A204.1 (cell line): ENCODE measurements at regions not wholly inside any gene's neighbourhood (a gene's known extent, or its start where the extent isn't known, plus 50 kb on each side); places are given as distances from the start of the nearest gene placed in this dataset.

ENCODE experiments used
- FAIRE-seq: peaks from 2 replicates; lab custom pipeline; 2012; peaks lifted over from hg19 to GRCh38; lab: Jason Lieb, UNC

GRCh38 chr13:90362707-90363106 lies 984.8 kb upstream of the MIR17HG start:
- no peak for FAIRE-seq

GRCh38 chr13:90365130-90365529 lies 982.4 kb upstream of the MIR17HG start:
- FAIRE-seq = no peak

GRCh38 chr13:90374168-90374567 lies 973.3 kb upstream of the MIR17HG start:
- no peak for FAIRE-seq

- FAIRE-seq = no peak
Observed at GRCh38 chr13:90375851-90376250, 971.6 kb upstream of the MIR17HG start.

DNA sequence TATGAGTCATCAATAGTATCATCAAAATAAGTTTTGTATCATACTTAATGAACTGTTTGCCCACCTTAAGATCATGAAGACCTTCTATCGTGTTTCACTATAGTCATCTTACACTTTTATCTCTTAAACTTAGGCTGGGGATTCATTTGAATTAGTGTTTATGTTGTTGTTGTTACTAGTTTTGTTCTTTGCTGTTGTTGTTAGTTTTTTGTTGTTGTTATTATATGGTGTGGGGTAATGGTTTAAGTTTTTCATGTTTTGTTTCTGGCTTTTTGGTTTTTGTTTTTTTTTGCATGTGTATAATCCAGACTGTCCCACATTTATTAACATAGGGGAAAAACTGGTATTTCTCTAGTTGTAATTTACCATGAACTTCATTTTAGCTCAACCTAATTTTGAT lies 965.1 kb upstream of the MIR17HG start:
- no peak for FAIRE-seq

DNA sequence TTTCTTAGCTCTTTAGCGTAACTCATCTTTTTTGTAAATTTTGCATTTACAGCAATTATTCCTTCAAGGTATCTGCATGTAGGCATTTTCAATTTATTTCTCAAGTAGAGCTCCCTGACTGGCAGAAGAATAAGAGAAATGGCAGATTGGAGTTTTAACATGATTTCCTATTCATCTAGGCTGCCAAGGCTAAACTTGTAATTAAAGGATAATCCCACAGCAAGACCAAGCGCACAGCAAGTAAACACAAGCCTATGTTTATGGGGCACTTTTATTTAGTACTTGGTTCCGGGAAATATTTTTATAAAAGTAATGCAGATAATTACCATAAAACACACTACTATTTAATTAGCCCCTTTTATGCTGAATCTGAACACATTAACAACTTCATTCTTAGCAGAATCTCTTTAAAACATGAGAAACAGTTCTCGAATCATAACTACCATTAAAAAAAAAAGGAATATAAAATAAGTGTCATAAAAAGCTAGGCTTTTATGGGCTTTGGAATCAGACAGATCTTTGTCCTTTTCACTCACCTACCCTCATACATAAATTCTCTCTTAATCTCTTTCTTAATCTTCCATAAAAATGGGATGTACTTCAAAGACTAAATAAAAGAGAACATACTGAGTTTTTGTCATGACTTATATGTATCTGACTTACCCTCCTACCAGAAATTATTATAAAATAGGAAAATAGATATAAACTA lies 961.6 kb upstream of the MIR17HG start:
- FAIRE-seq = no peak

DNA sequence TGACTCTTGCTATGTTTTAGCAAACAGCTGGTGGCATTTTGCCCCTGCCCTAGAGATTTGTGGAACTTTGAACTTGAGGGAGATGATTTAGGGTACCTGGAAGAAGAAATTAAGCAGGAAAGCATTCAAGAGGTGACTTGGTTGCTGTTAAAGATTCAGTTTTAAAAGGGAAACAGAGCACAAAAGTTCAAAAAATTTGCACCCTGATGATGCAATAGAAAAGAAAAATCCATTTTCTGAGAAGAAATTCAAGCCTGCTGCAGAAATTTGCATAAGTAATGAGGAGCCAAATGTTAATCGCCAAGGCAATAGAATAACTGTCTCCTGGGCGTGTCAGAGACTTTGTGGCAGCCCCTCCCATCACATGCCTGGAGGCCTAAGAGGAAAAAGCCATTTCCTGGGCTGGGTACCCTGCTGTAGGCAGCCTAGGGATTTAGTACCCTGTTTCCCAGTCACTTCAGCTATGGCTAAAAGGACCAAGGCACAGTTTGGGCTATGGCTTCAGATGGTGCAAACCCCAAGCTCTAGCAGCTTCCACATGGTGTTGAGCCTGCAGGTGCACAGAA lies 958.5 kb upstream of the MIR17HG start:
- FAIRE-seq = no peak

GRCh38 chr13:90389537-90389936 lies 958.0 kb upstream of the MIR17HG start:
- FAIRE-seq = no peak

DNA sequence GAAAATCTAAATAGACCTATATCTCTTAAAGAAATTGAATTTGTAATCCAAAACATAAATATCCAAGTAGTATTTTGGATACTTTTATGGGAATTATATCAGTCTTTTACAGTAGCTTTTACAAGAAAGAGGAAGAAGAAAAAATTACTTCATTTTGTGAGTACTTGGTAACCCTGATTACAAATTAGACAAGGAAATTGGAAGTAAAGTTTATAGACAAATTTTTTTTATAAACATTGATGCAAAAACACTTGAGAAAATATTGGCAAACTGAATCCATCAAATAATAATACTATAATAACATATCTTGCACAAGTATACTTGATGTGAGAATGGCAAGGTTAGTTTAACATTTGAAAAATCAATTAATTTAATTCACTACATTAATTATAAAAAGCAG lies 954.1 kb upstream of the MIR17HG start:
- FAIRE-seq = peak; percentile 70

GRCh38 chr13:90395348-90395747 lies 952.1 kb upstream of the MIR17HG start:
- FAIRE-seq = no peak

DNA sequence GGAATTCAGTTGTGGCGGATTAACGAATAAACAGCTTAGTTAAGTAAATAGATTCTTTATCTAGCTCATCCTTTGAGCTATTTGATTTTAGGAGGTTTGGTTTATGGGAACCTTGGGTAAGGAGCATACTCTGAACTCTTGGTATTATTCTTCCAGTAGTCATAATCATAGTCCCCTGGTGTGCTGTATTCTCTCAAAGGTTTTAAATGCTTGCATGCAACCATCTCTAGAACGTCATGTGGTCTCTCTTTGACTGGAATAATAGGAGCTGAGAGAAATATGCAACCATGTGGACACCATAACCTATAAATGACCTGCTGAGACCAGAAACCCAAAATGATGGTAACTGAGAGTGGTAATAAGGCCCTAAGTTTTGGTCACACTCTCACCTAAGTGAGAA lies 951.6 kb upstream of the MIR17HG start:
- FAIRE-seq = no peak

DNA sequence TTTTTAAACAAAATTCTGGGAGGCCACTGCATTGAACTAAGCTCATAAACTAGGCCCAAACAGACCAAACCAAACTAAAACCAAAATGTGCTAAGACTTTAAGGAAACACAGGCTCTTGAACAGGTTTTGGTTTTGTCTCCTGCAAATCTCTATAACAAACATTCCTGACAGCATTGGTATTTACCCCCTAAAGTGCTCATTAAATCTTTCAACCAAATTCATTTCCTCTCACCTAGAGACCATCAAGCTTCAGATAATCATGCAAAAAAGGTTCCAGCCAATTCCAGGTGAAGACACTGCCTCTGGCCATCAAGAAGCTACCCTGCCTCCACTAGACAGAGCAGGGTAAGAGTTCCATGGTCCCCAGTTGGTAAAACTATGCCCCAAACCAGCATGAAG lies 951.2 kb upstream of the MIR17HG start:
- FAIRE-seq = no peak

DNA sequence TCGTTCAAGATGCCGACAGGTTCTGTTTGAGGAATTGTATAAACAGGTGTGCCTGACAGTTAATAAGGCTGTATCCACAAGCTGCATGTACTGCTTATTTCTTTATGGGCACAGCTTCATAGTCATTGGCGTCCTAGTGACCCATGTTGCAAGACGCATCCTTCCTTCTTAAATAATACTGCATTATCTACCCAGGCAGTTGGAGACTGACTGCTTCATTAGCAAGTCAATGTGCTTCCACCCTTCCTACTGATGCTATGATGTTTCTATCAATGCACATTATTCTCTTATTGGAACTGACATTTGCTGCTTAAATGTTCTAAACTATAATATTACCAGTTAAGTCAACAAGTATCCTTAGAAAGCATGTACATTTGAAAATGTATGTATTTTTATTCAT lies 950.0 kb upstream of the MIR17HG start:
- no peak for FAIRE-seq

DNA sequence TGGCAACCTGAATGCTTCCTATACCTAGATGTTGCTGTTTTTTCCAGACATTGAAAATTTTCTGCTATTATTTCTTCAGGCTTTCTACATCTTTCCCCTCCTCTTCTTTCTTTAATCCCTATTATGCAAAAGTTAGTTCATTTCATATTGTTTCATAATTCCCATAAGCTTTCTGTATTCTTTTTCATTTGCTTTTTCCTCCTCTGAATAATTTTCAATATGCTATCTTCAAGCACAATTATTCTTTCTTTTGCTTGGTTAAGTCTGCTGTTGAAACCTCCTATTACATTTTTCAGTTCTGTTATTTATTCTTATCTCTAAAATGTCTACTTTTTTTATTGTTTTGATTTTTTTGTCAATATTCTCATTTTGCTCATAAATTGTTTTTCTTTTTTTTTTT lies 947.1 kb upstream of the MIR17HG start:
- no peak for FAIRE-seq

DNA sequence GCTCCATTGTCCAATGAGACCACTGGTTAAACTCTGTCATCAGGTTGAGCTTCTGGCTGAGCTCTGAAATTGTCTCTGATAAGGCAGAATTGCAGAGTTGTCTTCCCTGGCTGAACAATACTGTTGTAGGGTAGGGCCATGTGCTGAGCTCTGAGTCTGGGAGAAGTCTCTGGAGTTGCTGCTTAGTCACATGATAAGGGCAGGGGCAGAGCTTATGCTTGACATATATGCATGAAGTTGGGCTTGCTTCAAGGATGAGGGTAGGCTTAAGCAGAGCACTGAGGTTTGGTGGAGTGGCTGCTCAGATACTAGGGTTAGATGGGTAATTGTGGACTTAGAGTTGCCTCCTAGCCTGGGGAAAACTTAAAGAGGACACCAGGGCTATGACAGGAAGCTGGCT lies 946.3 kb upstream of the MIR17HG start:
- no peak for FAIRE-seq

DNA sequence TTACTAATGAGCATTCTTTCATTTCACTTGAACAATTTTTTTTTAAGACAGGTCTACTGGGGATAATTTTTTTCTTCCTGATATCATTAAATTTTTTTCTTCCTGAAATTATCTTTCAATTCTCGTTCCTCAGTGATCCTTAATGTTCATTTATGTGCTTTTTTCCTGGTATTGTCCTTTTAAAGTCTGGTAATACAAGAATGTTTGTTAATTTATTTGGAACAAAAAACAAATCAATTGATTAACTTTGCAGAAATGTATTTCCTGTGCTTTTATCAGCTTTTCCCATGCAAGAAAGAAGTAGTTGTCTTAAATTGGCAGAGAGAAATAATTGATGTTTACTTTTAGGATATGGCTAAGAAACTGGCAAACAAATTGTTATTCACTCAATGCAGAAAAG lies 945.4 kb upstream of the MIR17HG start:
- FAIRE-seq = no peak

GRCh38 chr13:90402613-90403012 lies 944.9 kb upstream of the MIR17HG start:
- FAIRE-seq = no peak

GRCh38 chr13:90403330-90404082 lies 944.0 kb upstream of the MIR17HG start:
- no peak for FAIRE-seq

DNA sequence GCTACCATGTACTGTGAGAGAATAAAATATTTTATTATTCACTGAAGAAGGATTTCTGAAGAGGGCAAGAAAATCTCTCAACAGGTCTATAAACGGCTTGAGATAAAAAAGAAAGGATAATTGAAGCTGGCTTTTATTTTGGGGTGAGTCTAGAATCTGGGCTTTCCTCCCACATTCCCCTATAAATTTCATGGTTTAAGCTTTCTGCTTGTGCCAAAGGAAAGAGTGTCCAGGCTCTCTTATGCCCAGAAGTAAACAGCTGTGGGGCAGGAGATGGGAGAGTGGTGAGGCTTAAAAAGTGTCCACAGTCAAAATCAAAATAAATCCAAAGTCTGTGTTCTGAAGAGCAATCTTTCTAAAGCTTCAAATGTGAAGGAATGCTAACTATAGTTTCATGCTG lies 942.2 kb upstream of the MIR17HG start:
- no peak for FAIRE-seq

DNA sequence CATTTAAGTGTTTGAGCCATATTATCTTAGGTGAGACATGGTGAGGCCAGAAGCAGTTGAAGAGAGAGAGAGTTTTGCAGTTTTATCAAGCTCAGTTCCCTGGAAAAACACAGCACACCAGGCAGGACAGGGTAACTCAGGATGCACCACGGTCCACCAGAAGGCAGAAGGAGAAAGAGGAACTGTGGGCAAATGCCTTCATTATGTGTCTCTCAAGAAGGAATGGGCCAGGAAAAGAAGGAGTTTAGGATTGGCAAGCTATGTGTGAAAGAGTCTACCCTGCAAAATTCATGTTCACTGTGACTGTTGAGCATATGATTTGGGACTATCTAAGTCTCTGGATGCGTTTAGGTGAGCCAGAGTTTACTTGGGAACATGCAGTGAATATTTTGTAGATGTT lies 934.5 kb upstream of the MIR17HG start:
- FAIRE-seq = no peak

- FAIRE-seq = peak; percentile 46
Observed at GRCh38 chr13:90413548-90413947, 933.9 kb upstream of the MIR17HG start.

DNA sequence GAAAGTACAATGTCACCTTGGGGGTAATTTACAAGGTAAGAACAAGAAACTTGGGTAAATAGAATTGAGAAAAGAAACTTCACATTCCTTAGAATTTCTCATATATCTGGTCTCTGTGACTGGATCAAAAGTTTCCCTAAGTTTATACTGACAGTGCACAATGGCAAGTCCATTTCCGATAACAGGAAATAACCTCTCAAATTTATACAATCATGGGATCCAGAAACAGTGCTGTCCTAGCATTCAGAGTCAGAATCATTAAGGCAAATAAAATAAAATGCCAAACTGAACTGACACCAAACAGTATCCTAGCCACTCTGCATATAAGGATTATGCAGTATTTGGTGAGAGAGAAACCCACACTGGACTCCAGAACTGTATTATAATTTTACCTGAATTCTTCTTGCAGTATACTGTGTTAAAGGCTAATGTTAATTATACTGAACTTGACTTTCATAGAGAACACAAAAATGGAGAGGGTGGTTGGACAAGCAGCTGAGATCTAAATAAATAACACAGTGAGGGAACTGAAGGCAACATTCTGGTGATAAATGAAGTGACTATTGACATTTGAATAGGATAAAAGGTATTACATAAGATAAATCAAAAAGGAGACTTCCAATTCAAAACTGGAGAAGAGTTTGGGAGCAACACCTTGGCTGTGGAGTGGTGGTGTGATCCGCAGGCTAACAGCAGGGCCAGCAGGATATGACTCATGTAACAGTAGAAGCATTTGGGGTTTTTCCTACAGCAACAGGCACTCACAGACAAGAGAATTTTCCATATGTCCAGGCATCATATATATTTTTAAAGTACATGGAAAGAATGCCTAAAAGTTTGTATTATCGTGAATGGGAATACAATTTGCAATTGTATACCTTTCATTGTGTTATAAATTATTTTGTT lies 932.5 kb upstream of the MIR17HG start:
- FAIRE-seq = no peak

DNA sequence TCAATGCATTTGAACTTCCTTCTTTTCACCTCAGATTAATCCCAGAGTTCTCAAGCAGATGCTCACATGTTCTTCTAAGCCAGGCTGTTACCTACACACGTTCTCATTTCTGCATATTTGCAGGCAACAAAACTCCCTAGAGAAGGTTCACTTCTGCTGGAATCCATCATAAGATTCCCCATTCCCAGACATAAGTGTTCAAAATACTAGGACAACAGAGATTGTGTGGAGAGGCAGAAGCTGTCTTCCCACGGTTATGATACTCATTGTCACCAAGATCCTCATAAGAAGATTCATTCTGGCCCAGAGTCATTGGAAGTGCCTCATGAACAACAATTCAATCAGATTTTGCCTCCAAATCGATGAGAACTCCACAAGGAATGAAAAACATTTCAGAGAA lies 931.6 kb upstream of the MIR17HG start:
- FAIRE-seq = no peak
